Ishikawa (cell line): ENCODE measurements at regions not wholly inside any gene's neighbourhood (a gene's known extent, or its start where the extent isn't known, plus 50 kb on each side); places are given as distances from the start of the nearest gene placed in this dataset.

Experiments
- CEBPB ChIP-seq: IDR thresholded peaks from 2 replicates; pipeline ENCODE4 v1.6.1; 2012
- CREB1 ChIP-seq: IDR thresholded peaks from 2 replicates; pipeline ENCODE4 v1.6.1; 2012; ENCODE audit warnings: low read depth
- EGR1 ChIP-seq: IDR thresholded peaks from 2 replicates; pipeline ENCODE4 v1.6.1; 2012
- EP300 ChIP-seq: IDR thresholded peaks from 2 replicates; pipeline ENCODE4 v1.6.1; 2012; ENCODE audit warnings: borderline replicate concordance
- FOXM1 ChIP-seq: IDR thresholded peaks from 2 replicates; pipeline ENCODE4 v1.6.1; 2012; ENCODE audit warnings: low read depth, borderline replicate concordance
- MAX ChIP-seq: IDR thresholded peaks from 2 replicates; pipeline ENCODE4 v1.6.1; 2012
- NFIC ChIP-seq: IDR thresholded peaks from 2 replicates; pipeline ENCODE4 v1.6.1; 2012
- RAD21 ChIP-seq: IDR thresholded peaks from 2 replicates; pipeline ENCODE4 v1.6.1; 2012; ENCODE audit warnings: low read depth
- REST ChIP-seq: IDR thresholded peaks from 2 replicates; pipeline ENCODE4 v1.6.1; 2012; ENCODE audit warnings: low read depth, mild to moderate bottlenecking
- TAF1 ChIP-seq: IDR thresholded peaks from 2 replicates; pipeline ENCODE4 v1.6.1; 2012; ENCODE audit warnings: low read depth, mild to moderate bottlenecking
- TCF12 ChIP-seq: IDR thresholded peaks from 2 replicates; pipeline ENCODE4 v1.6.1; 2012; ENCODE audit warnings: low read depth
- TEAD4 ChIP-seq: IDR thresholded peaks from 2 replicates; pipeline ENCODE4 v1.6.1; 2012
- USF1 ChIP-seq: IDR thresholded peaks from 2 replicates; pipeline ENCODE4 v1.6.1; 2012
- YY1 ChIP-seq: IDR thresholded peaks from 2 replicates; pipeline ENCODE4 v1.6.1; 2012; ENCODE audit warnings: low read depth
- ZBTB7A ChIP-seq: IDR thresholded peaks from 2 replicates; pipeline ENCODE4 v1.6.1; 2012; ENCODE audit warnings: low read depth

GRCh38 chr7:94054130-94054529, 50.0 kb upstream of the BET1 start:
- TF ChIP-seq NFIC, result no peak
- TF ChIP-seq RAD21, result no peak
- no peak for TF ChIP-seq TCF12
- no peak for TF ChIP-seq CEBPB
- TF ChIP-seq USF1, result no peak
- TF ChIP-seq FOXM1, result no peak
- no peak for TF ChIP-seq TEAD4
- no peak for TF ChIP-seq MAX
- no peak for TF ChIP-seq CREB1
- no peak for TF ChIP-seq TAF1
- no peak for TF ChIP-seq YY1
- no peak for TF ChIP-seq REST

GRCh38 chr7:94055963-94056362, 51.8 kb upstream of the BET1 start:
- TF ChIP-seq TAF1, result no peak
- no peak for TF ChIP-seq RAD21
- no peak for TF ChIP-seq USF1
- TF ChIP-seq MAX, result no peak
- TF ChIP-seq REST, result no peak
- TF ChIP-seq CEBPB, result no peak
- no peak for TF ChIP-seq NFIC
- no peak for TF ChIP-seq TEAD4
- no peak for TF ChIP-seq FOXM1

GRCh38 chr7:94056796-94057207, 52.6 kb upstream of the BET1 start:
- TF ChIP-seq ZBTB7A (no peak), RAD21 (no peak; the same call in none of the 2 replicates), CEBPB (peak; percentile 95), EP300 (peak; percentile 96), TEAD4 (peak; percentile 98), CREB1 (peak; percentile 61), REST (no peak), MAX (peak; percentile 55), TCF12 (peak; percentile 97), EGR1 (no peak), FOXM1 (peak; percentile 91; the same call in 1 of the 2 replicates), NFIC (peak; percentile 77), USF1 (no peak), TAF1 (no peak), YY1 (peak; percentile 76)

- TF ChIP-seq TAF1 (no peak), FOXM1 (no peak), TEAD4 (no peak), REST (no peak), USF1 (no peak), ZBTB7A (no peak), MAX (no peak), RAD21 (no peak)
These were observed 53.8 kb upstream of the BET1 start for GRCh38 chr7:94057955-94058354.
